ENCODE measurements at regions not wholly inside any gene's neighbourhood (a gene's known extent, or its start where the extent isn't known, plus 50 kb on each side); places are given as distances from the start of the nearest gene placed in this dataset.

GRCh38 chr3:191997093-191997492 is 536.1 kb downstream of the PYDC2 start:
- Histone ChIP-seq H3K27ac (no peak overlapping the region), H3K27me3 (no peaks in the 10 kb centered on the region), H3K4me1 (no peaks in the 10 kb centered on the region), H3K36me3 (no peaks in the 10 kb centered on the region), H3K4me3 (no peak overlapping the region), H3K9me3 (peaks cover 0 to 4% of the 10 kb centered on the region in 2 donors)
- intact Hi-C loops (cut with DNase I; ENCODE audit: low total_unique reads) (no loop called here), in situ Hi-C loops (cut with MboI; ENCODE audit: low pct_ligation_motif_present in 1 of 4, low pct_unique_long_range_greater_than_20kb in 1 of 4, low sequenced_read_pairs in 3 of 4) (no loop called here)
- DNase-seq: no peak
- TF ChIP-seq EP300 (IDR thresholded peaks at IDR 0.05; ENCODE audit: low read depth): no peak
- no peak for TF ChIP-seq POLR2AphosphoS5 (IDR thresholded peaks at IDR 0.05)
- TF ChIP-seq POLR2A (IDR thresholded peaks at IDR 0.05): no peak
- TF ChIP-seq CTCF (IDR thresholded peaks at IDR 0.05): no peak

DNA sequence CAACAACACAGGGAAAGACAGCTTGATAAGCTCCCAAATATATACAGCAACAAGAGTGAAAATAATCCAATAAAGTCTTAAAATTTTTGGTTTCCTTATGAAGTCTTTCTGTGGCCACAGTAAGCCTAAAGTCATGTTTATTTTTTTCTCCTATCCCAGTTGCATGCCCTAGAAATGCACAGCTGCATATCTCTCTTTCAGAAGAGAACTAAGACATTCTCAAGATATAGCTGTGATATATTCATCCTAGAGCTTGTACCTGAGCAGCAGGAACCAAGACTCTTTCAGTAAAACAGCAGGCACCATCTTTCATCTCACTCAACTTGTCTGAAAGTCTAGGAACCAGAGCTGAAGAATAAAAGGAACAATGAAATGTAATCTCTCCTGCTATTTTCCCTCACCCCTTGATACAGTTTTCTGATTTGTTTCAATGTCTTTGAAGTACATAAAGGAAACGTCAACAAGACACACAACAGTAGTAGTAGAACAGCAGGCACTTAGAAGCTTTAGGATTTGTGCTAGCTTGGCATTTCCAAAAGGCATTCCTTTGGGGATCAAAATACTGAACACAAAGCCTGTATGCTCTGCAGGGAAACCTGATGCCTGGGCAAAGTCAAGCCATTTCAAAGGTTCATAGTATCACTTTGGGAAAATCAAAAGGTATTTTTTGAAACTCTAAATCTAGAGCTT is 536.8 kb downstream of the PYDC2 start:
- Histone ChIP-seq H3K36me3 (no peaks in the 10 kb centered on the region), H3K27me3 (no peaks in the 10 kb centered on the region), H3K4me1 (no peaks in the 10 kb centered on the region), H3K4me3 (no peak overlapping the region), H3K9me3 (peaks cover 0 to 4% of the 10 kb centered on the region in 2 donors), H3K27ac (no peak overlapping the region)
- in situ Hi-C loops (cut with MboI; ENCODE audit: low pct_ligation_motif_present in 1 of 4, low pct_unique_long_range_greater_than_20kb in 1 of 4, low sequenced_read_pairs in 3 of 4) (no loop called here), intact Hi-C loops (cut with DNase I; ENCODE audit: low total_unique reads) (no loop called here)
- 41 to 44% methylated on average over 1 of the region's 1 CpG for WGBS, 2 donors (ENCODE audit: low coverage in 1 of 2)
- DNase-seq: no peak
- no peak for TF ChIP-seq POLR2A (IDR thresholded peaks at IDR 0.05)
- no peak for TF ChIP-seq CTCF (IDR thresholded peaks at IDR 0.05)
- TF ChIP-seq POLR2AphosphoS5 (IDR thresholded peaks at IDR 0.05): no peak
- TF ChIP-seq EP300 (IDR thresholded peaks at IDR 0.05; ENCODE audit: low read depth): no peak

GRCh38 chr3:192001218-192001617 is 540.3 kb downstream of the PYDC2 start:
- no peak for TF ChIP-seq POLR2A (IDR thresholded peaks at IDR 0.05)
- TF ChIP-seq POLR2AphosphoS5 (IDR thresholded peaks at IDR 0.05): no peak
- TF ChIP-seq EP300 (IDR thresholded peaks at IDR 0.05; ENCODE audit: low read depth): no peak
- no peak for TF ChIP-seq CTCF (IDR thresholded peaks at IDR 0.05)
- Histone ChIP-seq H3K27ac (no peak overlapping the region), H3K27me3 (no peaks in the 10 kb centered on the region), H3K9me3 (no peaks in the 10 kb centered on the region), H3K36me3 (no peaks in the 10 kb centered on the region), H3K4me3 (no peak overlapping the region), H3K4me1 (no peaks in the 10 kb centered on the region)
- DNase-seq: no peak
- WGBS, 2 donors (ENCODE audit: low coverage in 1 of 2): 43 to 50% methylated on average over 2 of the region's 2 CpGs
- in situ Hi-C loops (cut with MboI; ENCODE audit: low pct_ligation_motif_present in 1 of 4, low pct_unique_long_range_greater_than_20kb in 1 of 4, low sequenced_read_pairs in 3 of 4) (no loop called here), intact Hi-C loops (cut with DNase I; ENCODE audit: low total_unique reads) (no loop called here)

DNA sequence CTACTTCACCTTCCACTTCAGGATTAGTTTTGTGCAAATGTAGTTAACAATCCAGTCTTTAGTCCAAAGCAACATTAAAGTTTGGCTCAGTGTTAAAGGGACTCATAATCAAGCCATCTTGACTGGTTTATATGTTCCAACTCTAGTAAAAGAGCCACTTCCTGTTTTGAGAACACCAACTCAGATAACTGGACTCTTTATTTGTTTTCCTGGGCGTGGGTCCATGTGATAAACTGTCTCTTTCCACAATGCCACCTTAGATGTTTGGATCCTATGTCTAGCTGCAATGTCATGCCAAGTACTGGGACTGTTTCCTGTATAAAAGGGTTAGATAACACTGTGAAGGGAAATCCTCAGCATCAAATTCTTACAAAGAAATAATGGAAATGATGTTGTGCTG is 545.0 kb downstream of the PYDC2 start:
- Histone ChIP-seq H3K4me1 (no peaks in the 10 kb centered on the region), H3K27me3 (no peaks in the 10 kb centered on the region), H3K9me3 (no peaks in the 10 kb centered on the region), H3K27ac (no peak overlapping the region), H3K4me3 (no peak overlapping the region), H3K36me3 (no peaks in the 10 kb centered on the region)
- WGBS, 2 donors (ENCODE audit: low coverage in 1 of 2): 13 to 14% methylated on average over 1 of the region's 1 CpG
- intact Hi-C loops (cut with DNase I; ENCODE audit: low total_unique reads) (no loop called here), in situ Hi-C loops (cut with MboI; ENCODE audit: low pct_ligation_motif_present in 1 of 4, low pct_unique_long_range_greater_than_20kb in 1 of 4, low sequenced_read_pairs in 3 of 4) (no loop called here)
- no peak for TF ChIP-seq POLR2AphosphoS5 (IDR thresholded peaks at IDR 0.05)
- no peak for TF ChIP-seq POLR2A (IDR thresholded peaks at IDR 0.05)
- TF ChIP-seq EP300 (IDR thresholded peaks at IDR 0.05; ENCODE audit: low read depth): no peak
- no peak for TF ChIP-seq CTCF (IDR thresholded peaks at IDR 0.05)
- no peak for DNase-seq

Measured in transverse colon (tissue), 4 donors.